OCI-LY7 (cell line): ENCODE measurements at regions not wholly inside any gene's neighbourhood (a gene's known extent, or its start where the extent isn't known, plus 50 kb on each side); places are given as distances from the start of the nearest gene placed in this dataset.

Experiments used
- BruUV-seq: library from RNA; stranded (reverse); fragments of 400-500 nt; replicated peaks from 2 replicates; lab custom pipeline; 2021; lab: Mats Ljungman, UMichigan
- CTCF ChIA-PET: fragments of 300-600 bp; sonication (Branson Sonifier 250); formaldehyde crosslinking; loops from one replicate; lab custom pipeline; 2022; ENCODE audit warnings: antibody characterized with exemption; ENCODE audit not compliant: unreplicated experiment; lab: Charles Lee
- POLR2A ChIA-PET: fragments of 300-600 bp; sonication (Branson Sonifier 250); formaldehyde crosslinking; loops from one replicate; lab custom pipeline; 2022; ENCODE audit warnings: antibody characterized with exemption; lab: Charles Lee
- DNase-seq: peaks from one replicate; pipeline ENCODE4 v3.0.0-alpha.2; 2015; ENCODE audit warnings: low spot score
- H2AFZ ChIP-seq: fragments of 200-600 bp; sonication (generic), shearing (Covaris generic); 2 replicates; pipeline ENCODE4 v1.6.1; 2014; ENCODE audit warnings: mild to moderate bottlenecking, antibody characterized with exemption, low read length, moderate library complexity
- H3K27ac ChIP-seq: fragments of 200-600 bp; sonication (generic); 2 replicates; pipeline ENCODE4 v1.5.1; 2014; ENCODE audit warnings: mixed run types, low read depth, mild to moderate bottlenecking, moderate library complexity, low read length, inconsistent platforms; ENCODE audit not compliant: poor library complexity, severe bottlenecking
- H3K36me3 ChIP-seq: fragments of 200-600 bp; sonication (generic); 2 replicates; pipeline ENCODE4 v1.6.1; 2014; ENCODE audit warnings: mild to moderate bottlenecking, antibody characterized with exemption, low read length, moderate library complexity, mixed read lengths; ENCODE audit not compliant: insufficient read depth
- H3K4me1 ChIP-seq: fragments of 200-600 bp; sonication (generic); 2 replicates; pipeline ENCODE4 v1.5.1; 2014; ENCODE audit warnings: mild to moderate bottlenecking, low read length; ENCODE audit not compliant: insufficient read depth, poor library complexity, severe bottlenecking
- H3K4me2 ChIP-seq: fragments of 200-600 bp; sonication (generic); 2 replicates; pipeline ENCODE4 v1.6.1; 2014; ENCODE audit warnings: mild to moderate bottlenecking, low read length
- H3K4me3 ChIP-seq: fragments of 200-600 bp; sonication (generic); 2 replicates; pipeline ENCODE4 v1.5.1; 2014; ENCODE audit warnings: mild to moderate bottlenecking, low read depth, low read length; ENCODE audit not compliant: poor library complexity, severe bottlenecking
- H3K79me2 ChIP-seq: fragments of 200-600 bp; sonication (generic); 2 replicates; pipeline ENCODE4 v1.6.1; 2016; ENCODE audit warnings: low read depth, mild to moderate bottlenecking, low read length, moderate library complexity, mixed read lengths; ENCODE audit not compliant: insufficient read depth
- H3K9me2 ChIP-seq: fragments of 200-600 bp; sonication (generic); 2 replicates; pipeline ENCODE4 v1.6.1; 2016; ENCODE audit warnings: mild to moderate bottlenecking, low read length, mixed read lengths; ENCODE audit not compliant: insufficient read depth
- H3K9me3 ChIP-seq: fragments of 200-600 bp; sonication (generic); 2 replicates; pipeline ENCODE4 v1.6.1; 2014; ENCODE audit warnings: mild to moderate bottlenecking, mixed run types, low read length, mixed read lengths
- H4K20me1 ChIP-seq: fragments of 200-600 bp; sonication (generic); 2 replicates; pipeline ENCODE4 v1.6.1; 2014; ENCODE audit warnings: mild to moderate bottlenecking, antibody characterized with exemption, low read length, moderate library complexity, mixed read lengths; ENCODE audit not compliant: insufficient read depth
- CTCF ChIP-seq: fragments of 200-600 bp; sonication (generic); conservative IDR thresholded peaks from 2 replicates; pipeline ENCODE4 v1.5.1; 2014; ENCODE audit warnings: mild to moderate bottlenecking, antibody characterized with exemption, low read length, moderate library complexity, mixed read lengths
- EZH2phosphoT487 ChIP-seq: fragments of 200-600 bp; sonication (generic); IDR thresholded peaks from 2 replicates; pipeline ENCODE4 v1.6.1; 2018; ENCODE audit warnings: low read depth, borderline replicate concordance, mild to moderate bottlenecking, mixed run types, antibody characterized with exemption, low read length, moderate library complexity, mixed read lengths
- intact Hi-C: fragments of 100-400 bp; cut with micrococcal nuclease; formaldehyde crosslinking; loops from one replicate; pipeline ENCODE4 v1.10.0; 2022; ENCODE audit not compliant: unreplicated experiment

GRCh38 chr22:48688366-48688765 lies 1139.3 kb downstream of the BRD1 start:
- Histone ChIP-seq H2AFZ (no peak overlapping the region), H4K20me1 (no peaks in the 10 kb centered on the region), H3K4me3 (no peak overlapping the region), H3K4me2 (no peak overlapping the region), H3K4me1 (no peaks in the 10 kb centered on the region), H3K79me2 (no peaks in the 10 kb centered on the region), H3K9me3 (no peaks in the 10 kb centered on the region), H3K27ac (no peak overlapping the region), H3K36me3 (no peaks in the 10 kb centered on the region), H3K9me2 (no peaks in the 10 kb centered on the region)
- no TSS peak for BruUV-seq
- TF ChIP-seq CTCF (no peak), EZH2phosphoT487 (no peak)
- POLR2A ChIA-PET: no interaction called here
- CTCF ChIA-PET: no interaction called here
- no peak for DNase-seq
- intact Hi-C loops: no loop called here

- H2AFZ ChIP-seq: no peak overlapping the region
- no peak overlapping the region for H3K4me2 ChIP-seq
- BruUV-seq: no TSS peak
- H3K9me3 ChIP-seq: no peaks in the 10 kb centered on the region
- no peaks in the 10 kb centered on the region for H3K4me1 ChIP-seq
- ChIA-PET CTCF (no interaction called here), POLR2A (interaction anchor here (0.6 kb wide), 1 partner anchor 149 kb away, joined by 3 read pairs; no protein-coding TSS in a partner anchor)
- TF ChIP-seq CTCF (no peak), EZH2phosphoT487 (no peak)
- no peaks in the 10 kb centered on the region for H3K9me2 ChIP-seq
- no peak for DNase-seq
- no peaks in the 10 kb centered on the region for H3K79me2 ChIP-seq
- intact Hi-C loops: no loop called here
- no peaks in the 10 kb centered on the region for H4K20me1 ChIP-seq
- no peaks in the 10 kb centered on the region for H3K36me3 ChIP-seq
- no peak overlapping the region for H3K27ac ChIP-seq
- no peak overlapping the region for H3K4me3 ChIP-seq
Measured at GRCh38 chr22:48687606-48688005, 1140.1 kb downstream of the BRD1 start.

GRCh38 chr22:48686694-48687302 lies 1140.9 kb downstream of the BRD1 start:
- Histone ChIP-seq H3K9me2 (no peaks in the 10 kb centered on the region), H3K4me2 (no peak overlapping the region), H2AFZ (no peak overlapping the region), H4K20me1 (no peaks in the 10 kb centered on the region), H3K4me1 (no peaks in the 10 kb centered on the region), H3K9me3 (no peaks in the 10 kb centered on the region), H3K4me3 (no peak overlapping the region), H3K27ac (no peak overlapping the region), H3K36me3 (no peaks in the 10 kb centered on the region), H3K79me2 (no peaks in the 10 kb centered on the region)
- no peak for DNase-seq
- intact Hi-C loops: no loop called here
- POLR2A ChIA-PET: no interaction called here
- BruUV-seq: no TSS peak
- CTCF ChIA-PET: no interaction called here
- TF ChIP-seq EZH2phosphoT487 (no peak), CTCF (no peak)
